ENCODE measurements at regions not wholly inside any gene's neighbourhood (a gene's known extent, or its start where the extent isn't known, plus 50 kb on each side); places are given as distances from the start of the nearest gene placed in this dataset.

GRCh38 chr4:128350449-128351045 is 62.9 kb upstream of the PGRMC2 start:
- FAIRE-seq: no peak
- TF ChIP-seq CTCF (IDR thresholded peaks at IDR 0.05; ENCODE audit: borderline replicate concordance, extremely low read depth, insufficient read depth): no peak
- no peak overlapping the region for H3K9ac ChIP-seq (ENCODE audit: low read length in 3 of 3)
- H3K9me3 ChIP-seq (ENCODE audit: control insufficient read depth in 2 of 3, insufficient read depth in 1 of 3, low read length in 3 of 3): no peaks in the 10 kb centered on the region
- peaks cover 2 to 20% (median 6%) of the 10 kb centered on the region in 3 donors for H3K4me1 ChIP-seq (ENCODE audit: control insufficient read depth in 2 of 3, insufficient read depth in 2 of 3, low read depth in 1 of 3, low read length in 3 of 3)
- intact Hi-C loops (cut with DNase I): no loop called here
- no peak overlapping the region for H3K4me3 ChIP-seq (ENCODE audit: low read length in 3 of 3)
- H3K27me3 ChIP-seq (ENCODE audit: control insufficient read depth, insufficient read depth, low read length): no peaks in the 10 kb centered on the region
- H3K36me3 ChIP-seq (ENCODE audit: control insufficient read depth in 2 of 3, insufficient read depth in 3 of 3, low read length in 3 of 3): no peaks in the 10 kb centered on the region
- no peak overlapping the region for H3K27ac ChIP-seq (ENCODE audit: low read depth in 2 of 2, low read length in 2 of 2)
- no peak for DNase-seq

GRCh38 chr4:128349921-128350320 is 62.3 kb upstream of the PGRMC2 start:
- no peak overlapping the region for H3K9ac ChIP-seq (ENCODE audit: low read length in 3 of 3)
- no peak overlapping the region for H3K4me3 ChIP-seq (ENCODE audit: low read length in 3 of 3)
- no peaks in the 10 kb centered on the region for H3K9me3 ChIP-seq (ENCODE audit: control insufficient read depth in 2 of 3, insufficient read depth in 1 of 3, low read length in 3 of 3)
- H3K4me1 ChIP-seq (ENCODE audit: control insufficient read depth in 2 of 3, insufficient read depth in 2 of 3, low read depth in 1 of 3, low read length in 3 of 3): peaks cover 2 to 14% (median 3%) of the 10 kb centered on the region in 3 donors
- H3K27ac ChIP-seq (ENCODE audit: low read depth in 2 of 2, low read length in 2 of 2): no peak overlapping the region
- DNase-seq (no peak), FAIRE-seq (no peak)
- intact Hi-C loops (cut with DNase I): no loop called here
- TF ChIP-seq CTCF (IDR thresholded peaks at IDR 0.05; ENCODE audit: borderline replicate concordance, extremely low read depth, insufficient read depth): no peak
- no peaks in the 10 kb centered on the region for H3K36me3 ChIP-seq (ENCODE audit: control insufficient read depth in 2 of 3, insufficient read depth in 3 of 3, low read length in 3 of 3)
- H3K27me3 ChIP-seq (ENCODE audit: control insufficient read depth, insufficient read depth, low read length): no peaks in the 10 kb centered on the region

GRCh38 chr4:128347930-128348660 is 60.5 kb upstream of the PGRMC2 start:
- H3K9me3 ChIP-seq (ENCODE audit: control insufficient read depth in 2 of 3, insufficient read depth in 1 of 3, low read length in 3 of 3): no peaks in the 10 kb centered on the region
- no peak for FAIRE-seq
- no peak overlapping the region for H3K27ac ChIP-seq (ENCODE audit: low read depth in 2 of 2, low read length in 2 of 2)
- H3K9ac ChIP-seq (ENCODE audit: low read length in 3 of 3): no peak overlapping the region
- no peak for TF ChIP-seq CTCF (IDR thresholded peaks at IDR 0.05; ENCODE audit: borderline replicate concordance, extremely low read depth, insufficient read depth)
- H3K27me3 ChIP-seq (ENCODE audit: control insufficient read depth, insufficient read depth, low read length): no peaks in the 10 kb centered on the region
- H3K4me1 ChIP-seq (ENCODE audit: control insufficient read depth in 2 of 3, insufficient read depth in 2 of 3, low read depth in 1 of 3, low read length in 3 of 3): no peaks in the 10 kb centered on the region
- no peak for DNase-seq
- no peaks in the 10 kb centered on the region for H3K36me3 ChIP-seq (ENCODE audit: control insufficient read depth in 2 of 3, insufficient read depth in 3 of 3, low read length in 3 of 3)
- intact Hi-C loops (cut with DNase I): no loop called here
- H3K4me3 ChIP-seq (ENCODE audit: low read length in 3 of 3): no peak overlapping the region
